ENCODE measurements at regions not wholly inside any gene's neighbourhood (a gene's known extent, or its start where the extent isn't known, plus 50 kb on each side); places are given as distances from the start of the nearest gene placed in this dataset.

- H3K4me1 ChIP-seq = no peaks in the 10 kb centered on the region
- no peaks in the 10 kb centered on the region for H3K27me3 ChIP-seq
- DNase-seq (no peak), ATAC-seq (no peak)
- in situ Hi-C loops (cut with MboI; ENCODE audit: low sequenced_read_pairs in 4 of 4) = no loop called here
- no peaks in the 10 kb centered on the region for H3K36me3 ChIP-seq
- intact Hi-C loops (cut with DNase I; ENCODE audit: low total_unique reads) = no loop called here
- no peak overlapping the region for H3K27ac ChIP-seq
- TF ChIP-seq POLR2A (IDR thresholded peaks at IDR 0.05) = no peak
- TF ChIP-seq CTCF (IDR thresholded peaks at IDR 0.05 in 4 of 5, conservative IDR thresholded peaks at IDR 0.05 in 1 of 5) = no peak
- no peaks in the 10 kb centered on the region for H3K9me3 ChIP-seq
- no peak overlapping the region for H3K4me3 ChIP-seq
Observed at GRCh38 chr12:112740387-112740934, 51.1 kb upstream of the RPH3A start.

- DNase-seq = no peak
- Histone ChIP-seq H3K4me3 (no peak overlapping the region), H3K27me3 (no peaks in the 10 kb centered on the region), H3K9me3 (no peaks in the 10 kb centered on the region), H3K4me1 (no peaks in the 10 kb centered on the region), H3K27ac (no peak overlapping the region), H3K36me3 (no peaks in the 10 kb centered on the region)
- no peak for ATAC-seq
- intact Hi-C loops (cut with DNase I; ENCODE audit: low total_unique reads) = no loop called here
- in situ Hi-C loops (cut with MboI; ENCODE audit: low sequenced_read_pairs in 4 of 4) = no loop called here
- TF ChIP-seq CTCF (IDR thresholded peaks at IDR 0.05 in 4 of 5, conservative IDR thresholded peaks at IDR 0.05 in 1 of 5) (no peak), POLR2A (IDR thresholded peaks at IDR 0.05) (no peak)
Observed at GRCh38 chr12:112741106-112741505, 50.4 kb upstream of the RPH3A start.

Small RNA genes in the stretch of these regions (microRNA-seq; reads per million reads assigned to microRNA genes)
- 0 reads per million in 2 donors for gene MIR1302-1 (ENCODE audit: borderline replicate concordance in 2 of 2)
